ENCODE measurements at regions not wholly inside any gene's neighbourhood (a gene's known extent, or its start where the extent isn't known, plus 50 kb on each side); places are given as distances from the start of the nearest gene placed in this dataset.

GRCh38 chr20:57986666-57987065, 241.8 kb downstream of the ANKRD60 start:
- TF ChIP-seq, protein P1, sequence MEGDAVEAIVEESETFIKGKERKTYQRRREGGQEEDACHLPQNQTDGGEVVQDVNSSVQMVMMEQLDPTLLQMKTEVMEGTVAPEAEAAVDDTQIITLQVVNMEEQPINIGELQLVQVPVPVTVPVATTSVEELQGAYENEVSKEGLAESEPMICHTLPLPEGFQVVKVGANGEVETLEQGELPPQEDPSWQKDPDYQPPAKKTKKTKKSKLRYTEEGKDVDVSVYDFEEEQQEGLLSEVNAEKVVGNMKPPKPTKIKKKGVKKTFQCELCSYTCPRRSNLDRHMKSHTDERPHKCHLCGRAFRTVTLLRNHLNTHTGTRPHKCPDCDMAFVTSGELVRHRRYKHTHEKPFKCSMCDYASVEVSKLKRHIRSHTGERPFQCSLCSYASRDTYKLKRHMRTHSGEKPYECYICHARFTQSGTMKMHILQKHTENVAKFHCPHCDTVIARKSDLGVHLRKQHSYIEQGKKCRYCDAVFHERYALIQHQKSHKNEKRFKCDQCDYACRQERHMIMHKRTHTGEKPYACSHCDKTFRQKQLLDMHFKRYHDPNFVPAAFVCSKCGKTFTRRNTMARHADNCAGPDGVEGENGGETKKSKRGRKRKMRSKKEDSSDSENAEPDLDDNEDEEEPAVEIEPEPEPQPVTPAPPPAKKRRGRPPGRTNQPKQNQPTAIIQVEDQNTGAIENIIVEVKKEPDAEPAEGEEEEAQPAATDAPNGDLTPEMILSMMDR (IDR thresholded peaks at IDR 0.05; ENCODE audit: insufficient read depth, low read depth, low read length): no peak
- no peak for DNase-seq (ENCODE audit: low read depth)

DNA sequence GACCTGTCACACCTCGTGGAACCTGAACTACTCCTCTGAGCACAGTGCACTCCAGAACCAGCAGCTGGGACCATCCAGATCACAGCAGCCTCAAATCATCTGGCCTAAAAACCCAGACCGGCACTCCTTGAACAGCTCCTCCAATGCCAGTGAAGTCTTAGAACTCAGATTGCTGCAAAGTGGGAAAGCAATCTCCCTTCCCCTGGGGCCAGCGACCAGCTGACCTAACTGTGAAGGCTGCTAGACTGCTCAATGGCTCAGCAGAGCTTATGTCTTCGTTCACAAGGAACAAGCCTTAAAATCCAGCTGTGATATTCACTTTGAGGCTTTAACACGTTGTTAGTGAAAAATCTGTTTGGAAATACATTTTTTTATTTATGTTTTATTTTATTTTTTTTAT, 243.2 kb downstream of the ANKRD60 start:
- DNase-seq (ENCODE audit: low read depth): no peak
- TF ChIP-seq, protein P1 (IDR thresholded peaks at IDR 0.05; ENCODE audit: insufficient read depth, low read depth, low read length): no peak
- H3K4me3 ChIP-seq (ENCODE audit: low read depth, low read length): no peak overlapping the region

More at GRCh38 chr20:57986666-57987065, 241.8 kb downstream of the ANKRD60 start:
- H3K4me3 ChIP-seq (ENCODE audit: low read depth, low read length): no peak overlapping the region

GRCh38 chr20:57983082-57983481, 245.4 kb downstream of the ANKRD60 start:
- H3K4me3 ChIP-seq (ENCODE audit: low read depth, low read length): no peak overlapping the region
- no peak for DNase-seq (ENCODE audit: low read depth)
- TF ChIP-seq, protein P1 (IDR thresholded peaks at IDR 0.05; ENCODE audit: insufficient read depth, low read depth, low read length): no peak

DNA sequence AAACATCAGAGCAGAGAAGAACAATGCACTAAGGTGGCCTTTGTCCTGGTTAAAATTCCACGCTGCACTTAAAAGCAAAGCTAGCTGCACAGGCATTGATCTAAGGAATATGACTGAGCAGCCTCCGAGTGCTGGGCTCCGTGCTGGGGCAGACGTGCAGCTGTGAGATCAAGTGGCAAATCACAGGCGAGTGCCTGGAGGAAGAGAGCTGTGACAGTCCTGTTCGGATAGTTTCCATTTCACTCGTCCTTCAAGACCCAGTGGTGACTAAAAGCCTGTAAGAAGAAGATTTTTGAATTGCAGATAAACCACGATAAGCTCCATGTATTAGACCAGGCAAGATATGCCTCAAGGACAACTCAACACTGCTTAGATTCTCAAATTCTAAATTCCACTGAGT, 247.9 kb downstream of the ANKRD60 start:
- H3K4me3 ChIP-seq (ENCODE audit: low read depth, low read length): no peak overlapping the region
- TF ChIP-seq, protein P1 (IDR thresholded peaks at IDR 0.05; ENCODE audit: insufficient read depth, low read depth, low read length): no peak
- DNase-seq (ENCODE audit: low read depth): no peak

- TF ChIP-seq, protein P1 (IDR thresholded peaks at IDR 0.05; ENCODE audit: insufficient read depth, low read depth, low read length): no peak
- H3K4me3 ChIP-seq (ENCODE audit: low read depth, low read length): no peak overlapping the region
- DNase-seq (ENCODE audit: low read depth): no peak
Measured at GRCh38 chr20:57977569-57977968, 250.9 kb downstream of the ANKRD60 start.

- H3K4me3 ChIP-seq (ENCODE audit: low read depth, low read length): no peak overlapping the region
- TF ChIP-seq, protein P1 (IDR thresholded peaks at IDR 0.05; ENCODE audit: insufficient read depth, low read depth, low read length): no peak
Measured at GRCh38 chr20:57977141-57977540, 251.3 kb downstream of the ANKRD60 start.

GRCh38 chr20:57974863-57975262, 253.6 kb downstream of the ANKRD60 start:
- TF ChIP-seq, protein P1 (IDR thresholded peaks at IDR 0.05; ENCODE audit: insufficient read depth, low read depth, low read length): no peak
- no peak overlapping the region for H3K4me3 ChIP-seq (ENCODE audit: low read depth, low read length)
- DNase-seq (ENCODE audit: low read depth): no peak

More at GRCh38 chr20:57977141-57977540, 251.3 kb downstream of the ANKRD60 start:
- DNase-seq (ENCODE audit: low read depth): no peak
